SJSA1 (cell line): ENCODE measurements at regions not wholly inside any gene's neighbourhood (a gene's known extent, or its start where the extent isn't known, plus 50 kb on each side); places are given as distances from the start of the nearest gene placed in this dataset.

Source experiments
- DNase-seq, 2 experiments: peaks; one replicate each; pipeline ENCODE4 v3.0.0-alpha.2; 2015 to 2020; ENCODE audit warnings: low spot score in 2 of 2, low read depth in 1 of 2
- H3K27ac ChIP-seq: fragments of 250-450 bp; sonication (Bioruptor Pico); 2 replicates; pipeline ENCODE4 v1.5.1; 2020; ENCODE audit warnings: mild to moderate bottlenecking, moderate library complexity
- H3K27me3 ChIP-seq: fragments of 250-450 bp; sonication (Bioruptor Pico); replicated peaks from 2 replicates; pipeline ENCODE4 v1.5.1; 2020; ENCODE audit warnings: mild to moderate bottlenecking, moderate library complexity
- H3K36me3 ChIP-seq: fragments of 250-450 bp; sonication (Bioruptor Pico); 2 replicates; pipeline ENCODE4 v1.5.1; 2020; ENCODE audit warnings: mild to moderate bottlenecking
- H3K4me1 ChIP-seq: fragments of 250-450 bp; sonication (Bioruptor Pico); replicated peaks from 2 replicates; pipeline ENCODE4 v1.6.1; 2021; ENCODE audit warnings: mild to moderate bottlenecking
- H3K4me3 ChIP-seq: fragments of 250-450 bp; sonication (Bioruptor Pico); 2 replicates; pipeline ENCODE4 v1.5.1; 2020; ENCODE audit warnings: mild to moderate bottlenecking
- H3K9me3 ChIP-seq: fragments of 250-450 bp; sonication (Bioruptor Pico); replicated peaks from 2 replicates; pipeline ENCODE4 v1.5.1; 2020; ENCODE audit warnings: mild to moderate bottlenecking

DNA sequence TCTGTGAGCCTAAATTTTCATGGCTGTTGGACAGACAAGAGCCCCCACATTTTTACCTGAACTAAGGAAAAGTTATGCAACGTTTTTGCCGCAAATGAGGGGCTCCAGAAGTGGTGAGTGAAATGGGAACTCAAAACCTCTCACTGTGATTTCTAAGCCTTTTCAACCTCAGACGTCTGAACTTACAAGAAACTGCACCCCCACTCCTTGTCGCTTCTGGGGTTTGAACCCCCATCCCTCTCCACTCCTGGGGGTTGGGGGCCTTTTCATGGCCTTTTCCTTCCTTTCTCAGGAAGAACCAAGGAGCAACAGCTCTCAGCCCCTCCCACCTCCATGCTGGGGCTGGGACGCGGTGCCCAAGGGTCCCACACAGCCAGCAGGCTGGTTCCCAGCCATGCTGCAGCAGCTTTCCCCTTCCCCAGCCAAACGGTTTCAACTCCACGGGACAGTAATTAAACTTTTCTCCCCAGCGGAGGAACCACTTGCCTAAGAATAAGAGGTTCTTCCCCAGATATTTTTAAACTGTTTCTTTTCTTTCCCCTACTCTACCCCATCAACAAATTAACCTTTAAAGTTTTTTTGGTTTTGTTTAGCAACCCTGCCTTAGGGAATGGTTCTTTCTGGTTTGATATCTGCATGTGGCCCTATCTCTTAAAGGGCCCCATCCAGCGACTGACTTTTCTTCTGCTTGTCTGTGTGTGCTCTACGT is 387.6 kb upstream of the CBLB start:
- Histone ChIP-seq H3K4me3 (no peak overlapping the region), H3K27ac (no peak overlapping the region), H3K36me3 (no peaks in the 10 kb centered on the region), H3K9me3 (no peaks in the 10 kb centered on the region), H3K4me1 (no peaks in the 10 kb centered on the region), H3K27me3 (no peaks in the 10 kb centered on the region)
- no peak for DNase-seq

DNA sequence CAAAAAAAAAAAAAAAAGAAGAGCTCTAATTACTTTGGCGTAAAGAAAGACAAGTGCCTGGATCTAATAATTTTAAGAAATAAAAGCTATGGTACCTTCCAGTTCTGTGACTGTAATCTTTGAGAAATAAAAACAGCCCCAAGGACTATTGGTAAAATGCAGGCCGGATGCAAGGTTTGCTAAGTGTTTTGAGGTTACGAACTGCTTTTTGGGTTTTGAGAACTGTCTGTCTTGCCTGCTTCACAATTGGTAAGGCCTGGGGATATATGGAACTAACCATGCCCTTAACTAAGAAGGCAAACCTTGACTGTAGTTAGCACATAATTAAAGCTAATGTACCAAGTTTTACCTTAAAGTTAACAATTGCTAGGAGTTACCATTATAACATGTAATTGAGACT is 388.4 kb upstream of the CBLB start:
- H3K27me3 ChIP-seq, result no peaks in the 10 kb centered on the region

DNA sequence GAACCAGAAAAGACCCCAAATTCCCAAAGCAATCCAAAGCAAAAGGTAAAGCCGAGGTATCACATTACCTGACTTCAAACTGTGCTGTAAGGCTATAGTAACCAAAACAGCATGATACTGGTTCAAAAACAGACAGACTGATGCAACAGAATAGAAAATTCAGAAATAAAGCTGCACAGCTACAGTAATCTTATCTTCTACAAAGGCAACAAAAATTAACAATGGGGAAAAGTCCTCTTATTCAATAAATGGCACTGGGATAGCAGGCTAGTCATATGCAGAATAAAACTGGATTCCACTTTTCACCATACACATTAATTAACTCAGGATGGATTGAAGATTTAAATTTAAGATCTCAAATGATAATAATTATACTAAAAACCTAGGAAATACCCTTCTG is 392.6 kb upstream of the CBLB start:
- Histone ChIP-seq H3K9me3 (no peaks in the 10 kb centered on the region), H3K36me3 (no peaks in the 10 kb centered on the region), H3K27ac (no peak overlapping the region), H3K4me1 (no peaks in the 10 kb centered on the region), H3K27me3 (no peaks in the 10 kb centered on the region), H3K4me3 (no peak overlapping the region)
- no peak for DNase-seq

More for the DNA sequence above, 388.4 kb upstream of the CBLB start:
- Histone ChIP-seq H3K4me1 (no peaks in the 10 kb centered on the region), H3K4me3 (no peak overlapping the region), H3K36me3 (no peaks in the 10 kb centered on the region), H3K27ac (no peak overlapping the region), H3K9me3 (no peaks in the 10 kb centered on the region)
- DNase-seq, result no peak

DNA sequence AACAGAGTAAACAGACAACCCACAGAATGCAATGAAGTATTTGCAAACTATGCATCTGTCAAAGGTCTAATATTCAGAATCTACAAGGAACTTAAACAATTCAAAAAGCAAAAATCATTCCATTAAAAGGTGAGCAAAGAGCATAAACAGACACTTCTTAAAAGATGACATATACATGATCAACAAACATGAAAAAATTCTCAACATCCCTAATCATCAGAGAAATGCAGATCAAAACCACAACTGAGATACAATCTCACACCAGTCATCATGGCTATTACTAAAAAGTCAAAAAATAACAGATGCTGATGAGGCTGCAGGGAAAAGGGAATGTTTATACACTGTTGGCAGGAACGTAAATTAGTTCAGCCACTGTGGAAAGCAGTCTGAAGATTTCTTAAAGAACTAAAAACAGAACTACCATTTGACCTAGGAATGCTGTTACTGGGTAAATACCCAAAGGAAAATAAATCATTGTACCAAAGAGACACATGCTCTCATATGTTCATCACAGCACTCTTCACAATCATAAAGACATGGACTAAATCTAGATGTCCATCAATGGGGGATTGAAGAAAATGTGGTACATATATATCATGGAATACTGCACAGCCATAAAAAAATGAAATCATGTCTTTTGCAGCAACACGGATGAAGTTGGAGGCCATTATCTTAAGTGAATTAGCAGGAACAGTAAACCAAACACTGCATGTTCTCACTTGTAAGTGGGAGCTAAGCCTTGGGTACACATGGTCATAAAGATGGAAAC is 393.3 kb upstream of the CBLB start:
- no peaks in the 10 kb centered on the region for H3K36me3 ChIP-seq
- no peaks in the 10 kb centered on the region for H3K4me1 ChIP-seq
- H3K4me3 ChIP-seq, result no peak overlapping the region
- H3K27me3 ChIP-seq, result no peaks in the 10 kb centered on the region
- no peak overlapping the region for H3K27ac ChIP-seq
- DNase-seq, result peak in 1 of 2 experiments; percentile 6
- no peaks in the 10 kb centered on the region for H3K9me3 ChIP-seq

DNA sequence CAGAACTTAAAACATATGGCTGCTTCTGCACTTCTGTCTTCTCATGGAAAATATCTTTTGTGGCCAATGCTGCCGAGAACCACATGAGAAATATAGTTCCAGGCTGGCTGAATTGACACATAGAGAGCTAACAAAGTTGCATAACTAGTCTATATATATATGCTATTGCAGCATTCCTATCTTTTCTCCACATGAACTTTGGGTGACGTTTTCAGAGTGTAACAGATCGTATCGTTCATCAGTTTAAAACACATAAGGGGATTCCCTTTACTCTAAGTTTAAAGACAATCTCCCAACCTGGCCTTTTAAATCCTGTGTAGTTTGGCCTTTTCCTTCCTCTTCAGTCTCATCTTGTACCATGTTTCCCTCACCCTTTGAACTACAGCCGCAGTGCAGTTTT is 394.2 kb upstream of the CBLB start:
- Histone ChIP-seq H3K4me3 (no peak overlapping the region), H3K4me1 (no peaks in the 10 kb centered on the region), H3K36me3 (no peaks in the 10 kb centered on the region), H3K27ac (no peak overlapping the region), H3K27me3 (no peaks in the 10 kb centered on the region), H3K9me3 (no peaks in the 10 kb centered on the region)
- no peak for DNase-seq

DNA sequence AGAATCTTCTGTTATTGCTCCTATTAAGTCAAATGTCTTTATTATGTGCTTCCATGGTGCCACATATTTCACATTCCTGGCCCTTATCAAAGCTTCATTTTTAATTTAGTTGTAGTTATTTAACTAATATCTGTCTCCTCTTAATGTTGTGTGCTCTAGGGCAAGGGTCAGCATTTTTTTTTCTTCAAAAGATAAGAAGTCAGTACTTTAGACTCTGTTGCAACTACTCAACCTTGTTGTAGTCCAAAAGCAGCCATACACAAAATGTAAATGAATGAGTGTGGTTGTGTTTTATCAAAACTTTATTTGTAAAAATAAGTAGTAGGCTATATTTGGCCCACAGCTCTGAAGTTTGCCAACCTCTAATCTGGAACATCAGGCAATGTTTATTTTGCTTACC is 394.7 kb upstream of the CBLB start:
- no peak for DNase-seq
- Histone ChIP-seq H3K27me3 (no peaks in the 10 kb centered on the region), H3K36me3 (no peaks in the 10 kb centered on the region), H3K9me3 (no peaks in the 10 kb centered on the region), H3K4me1 (no peaks in the 10 kb centered on the region), H3K27ac (no peak overlapping the region), H3K4me3 (no peak overlapping the region)

DNA sequence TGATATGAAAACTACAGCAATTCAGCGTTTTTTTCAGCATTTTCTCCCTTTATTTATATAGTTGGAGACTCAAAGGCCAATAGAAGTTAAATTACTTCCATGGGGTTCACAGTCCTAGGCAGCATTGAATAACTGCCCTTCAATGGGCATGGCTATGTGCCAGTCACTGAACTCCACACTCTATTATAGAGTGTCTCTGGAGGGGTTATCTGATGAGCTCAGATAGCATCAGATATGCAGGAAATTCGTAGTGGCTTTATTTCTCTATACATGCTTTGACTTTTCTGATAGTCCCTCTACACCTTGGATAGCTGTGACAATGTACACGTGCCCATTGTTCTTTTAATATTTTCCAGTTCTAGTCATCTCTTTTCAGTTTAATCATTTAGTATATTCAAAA is 396.9 kb upstream of the CBLB start:
- Histone ChIP-seq H3K27me3 (no peaks in the 10 kb centered on the region), H3K9me3 (no peaks in the 10 kb centered on the region), H3K4me1 (no peaks in the 10 kb centered on the region), H3K27ac (no peak overlapping the region), H3K36me3 (no peaks in the 10 kb centered on the region), H3K4me3 (no peak overlapping the region)
- no peak for DNase-seq

DNA sequence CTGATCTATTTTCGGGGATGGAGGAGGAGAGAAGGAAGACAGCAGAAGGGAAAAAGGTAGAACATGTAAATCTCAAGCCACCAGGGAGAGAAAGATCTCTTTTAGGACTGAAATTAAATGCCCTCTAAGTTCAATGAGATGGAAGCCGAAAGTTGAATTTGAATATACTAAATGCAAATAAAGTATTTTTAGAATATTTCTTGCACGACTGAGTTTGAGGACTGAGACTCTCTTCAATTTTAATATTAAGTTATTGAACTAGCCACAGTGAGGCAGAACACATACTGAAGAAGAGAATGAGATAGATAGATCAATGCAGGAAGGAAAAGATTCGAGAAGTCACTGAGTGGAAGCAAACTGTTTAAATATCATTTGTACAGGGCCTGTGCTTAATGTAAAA is 399.9 kb upstream of the CBLB start:
- Histone ChIP-seq H3K36me3 (no peaks in the 10 kb centered on the region), H3K27ac (no peak overlapping the region), H3K9me3 (no peaks in the 10 kb centered on the region), H3K27me3 (no peaks in the 10 kb centered on the region), H3K4me3 (no peak overlapping the region), H3K4me1 (no peaks in the 10 kb centered on the region)
- DNase-seq, result no peak

DNA sequence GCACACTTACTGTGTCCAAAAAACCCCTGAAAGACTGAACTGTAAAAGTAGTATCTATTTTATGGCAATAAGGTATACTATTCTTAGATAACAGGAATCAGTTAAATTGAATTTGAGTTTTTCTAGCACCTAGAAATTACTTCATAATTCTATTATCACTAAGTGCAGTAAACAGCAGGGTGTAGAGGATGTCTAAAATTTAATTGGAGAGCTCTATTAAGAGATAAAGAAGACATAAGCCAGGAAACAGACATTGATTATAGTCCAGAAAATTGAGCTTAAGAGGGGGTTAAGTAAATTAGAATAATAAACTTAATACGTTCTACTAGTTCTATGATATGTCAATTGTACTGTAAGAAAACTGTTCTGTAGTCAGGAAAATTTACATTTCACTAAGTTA is 403.5 kb upstream of the CBLB start:
- H3K4me3 ChIP-seq, result no peak overlapping the region
- H3K9me3 ChIP-seq, result no peaks in the 10 kb centered on the region
- H3K27me3 ChIP-seq, result no peaks in the 10 kb centered on the region
- H3K36me3 ChIP-seq, result no peaks in the 10 kb centered on the region
- no peak for DNase-seq
- no peak overlapping the region for H3K27ac ChIP-seq
- H3K4me1 ChIP-seq, result no peaks in the 10 kb centered on the region

DNA sequence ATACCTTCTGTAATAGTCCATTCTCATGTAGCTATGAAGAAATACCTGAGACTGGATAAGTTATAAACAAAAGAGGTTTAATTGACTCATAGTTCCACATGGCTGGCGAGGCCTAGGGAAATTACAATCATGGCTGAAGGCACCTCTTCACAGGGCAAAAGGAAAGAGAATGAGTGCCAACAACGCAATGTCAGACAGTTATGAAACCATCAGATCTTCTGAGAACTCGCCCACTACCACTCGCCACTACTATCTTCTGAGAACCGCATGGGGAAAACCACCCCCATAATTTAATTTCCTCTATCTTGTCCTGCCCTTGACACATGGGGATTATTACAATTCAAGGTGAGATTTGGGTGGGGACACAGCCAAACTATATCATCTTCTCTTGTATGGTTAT is 406.8 kb upstream of the CBLB start:
- H3K27me3 ChIP-seq, result no peaks in the 10 kb centered on the region
- H3K36me3 ChIP-seq, result no peaks in the 10 kb centered on the region
- no peaks in the 10 kb centered on the region for H3K4me1 ChIP-seq
- DNase-seq, result no peak
- H3K9me3 ChIP-seq, result no peaks in the 10 kb centered on the region
- no peak overlapping the region for H3K4me3 ChIP-seq
- H3K27ac ChIP-seq, result no peak overlapping the region

DNA sequence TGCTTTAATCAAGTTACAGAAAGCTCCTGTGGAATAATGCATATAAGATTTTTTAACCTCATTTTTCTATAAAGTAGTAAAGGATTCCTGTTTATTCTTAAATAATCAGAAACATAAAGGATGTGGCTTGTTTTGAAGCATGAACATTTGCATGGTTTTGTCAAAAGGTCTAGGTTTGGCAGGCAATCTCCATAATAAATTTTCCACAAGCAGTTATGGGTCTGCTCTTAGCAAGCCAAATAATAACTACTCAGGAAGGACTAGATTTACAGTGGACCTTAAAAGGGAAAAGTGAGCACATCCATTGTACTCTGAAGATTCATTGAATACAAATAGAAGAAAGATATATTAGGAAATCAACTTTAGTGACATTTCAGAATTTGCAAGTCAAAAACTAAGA is 407.3 kb upstream of the CBLB start:
- no peak overlapping the region for H3K4me3 ChIP-seq
- no peaks in the 10 kb centered on the region for H3K4me1 ChIP-seq
- no peaks in the 10 kb centered on the region for H3K27me3 ChIP-seq
- no peaks in the 10 kb centered on the region for H3K36me3 ChIP-seq
- H3K9me3 ChIP-seq, result no peaks in the 10 kb centered on the region
- DNase-seq, result no peak
- H3K27ac ChIP-seq, result no peak overlapping the region

DNA sequence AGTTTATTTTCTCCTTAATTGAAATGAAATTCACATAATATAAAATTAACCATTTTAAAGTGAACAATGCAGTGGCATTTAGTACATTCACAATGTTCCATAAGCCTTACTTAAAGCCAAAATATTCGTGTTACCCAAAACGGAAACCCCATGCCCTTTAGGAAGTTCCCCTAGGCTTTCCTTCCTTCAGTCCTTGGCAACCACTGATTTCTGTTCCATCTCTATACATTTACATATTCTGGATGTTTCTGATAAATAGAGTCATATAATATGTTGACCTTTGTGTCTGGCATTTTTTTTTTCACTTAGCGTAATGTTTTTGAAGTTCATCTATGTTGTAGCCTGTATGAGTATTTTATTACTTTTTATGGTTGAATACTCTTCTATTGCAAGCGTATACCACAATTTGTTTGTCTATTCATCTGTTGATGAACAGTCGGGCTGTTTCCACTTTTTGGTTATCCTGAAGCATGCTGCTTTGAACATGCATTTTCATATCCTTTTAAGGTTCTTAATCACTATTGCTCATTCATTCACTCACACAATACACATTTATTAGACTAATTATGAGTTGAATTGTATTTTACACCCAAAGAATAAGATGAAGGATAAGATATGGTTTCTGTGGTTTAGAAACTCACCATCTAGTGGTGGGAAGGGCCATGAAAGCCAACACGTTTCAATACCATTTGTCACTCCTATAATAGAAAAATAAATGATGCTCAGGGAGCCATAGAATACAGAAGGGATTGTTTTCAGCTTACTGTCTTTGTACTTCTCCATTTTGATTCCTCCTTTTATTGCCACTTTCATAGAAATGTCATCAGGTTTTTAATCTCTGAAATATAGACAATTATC is 408.2 kb upstream of the CBLB start:
- Histone ChIP-seq H3K4me3 (no peak overlapping the region), H3K9me3 (no peaks in the 10 kb centered on the region), H3K27me3 (no peaks in the 10 kb centered on the region), H3K27ac (no peak overlapping the region), H3K4me1 (no peaks in the 10 kb centered on the region), H3K36me3 (no peaks in the 10 kb centered on the region)
- DNase-seq, result no peak

DNA sequence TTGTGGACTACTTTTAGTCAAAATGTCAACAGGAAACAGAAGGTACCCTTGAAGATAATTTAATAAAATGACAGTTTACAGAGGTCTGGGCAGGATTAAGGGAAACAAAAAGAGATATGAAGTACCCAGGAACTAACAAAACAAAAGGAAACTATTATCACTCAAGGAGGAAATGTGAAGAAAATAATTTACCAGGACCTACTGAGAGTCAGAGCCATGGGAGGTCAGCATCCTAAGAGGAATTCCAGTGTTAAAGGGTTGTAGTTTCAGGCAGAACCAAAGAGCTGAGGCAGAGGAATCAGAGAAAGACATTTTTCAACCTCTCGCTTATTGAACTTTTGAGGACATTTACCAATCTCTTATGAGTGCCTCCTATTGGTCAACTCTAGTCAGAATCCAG is 408.9 kb upstream of the CBLB start:
- Histone ChIP-seq H3K27ac (no peak overlapping the region), H3K36me3 (no peaks in the 10 kb centered on the region), H3K4me3 (no peak overlapping the region), H3K27me3 (no peaks in the 10 kb centered on the region), H3K9me3 (no peaks in the 10 kb centered on the region), H3K4me1 (no peaks in the 10 kb centered on the region)
- no peak for DNase-seq

DNA sequence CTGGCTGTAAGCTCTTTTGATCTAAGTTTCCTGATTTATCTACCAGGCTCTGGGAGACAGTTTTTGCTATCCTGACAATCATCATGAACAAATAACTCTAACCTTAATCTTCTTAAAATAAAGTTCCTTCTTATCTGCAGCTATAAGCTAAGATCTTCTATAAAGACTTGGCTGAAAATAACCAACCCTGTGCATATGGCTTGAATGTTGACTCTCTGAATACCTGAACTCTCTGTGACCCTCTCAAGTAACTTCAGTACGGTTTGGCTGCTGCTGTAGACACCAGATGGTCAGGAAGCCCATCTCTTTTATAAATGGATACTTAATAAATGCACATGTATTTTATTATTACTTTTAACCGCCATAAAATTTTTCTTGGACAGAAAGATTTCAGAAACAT is 412.4 kb upstream of the CBLB start:
- H3K4me3 ChIP-seq, result no peak overlapping the region
- H3K9me3 ChIP-seq, result no peaks in the 10 kb centered on the region
- no peaks in the 10 kb centered on the region for H3K36me3 ChIP-seq
- no peaks in the 10 kb centered on the region for H3K4me1 ChIP-seq
- H3K27ac ChIP-seq, result no peak overlapping the region
- no peaks in the 10 kb centered on the region for H3K27me3 ChIP-seq
- DNase-seq, result no peak
